GM12874 (cell line): ENCODE measurements at regions not wholly inside any gene's neighbourhood (a gene's known extent, or its start where the extent isn't known, plus 50 kb on each side); places are given as distances from the start of the nearest gene placed in this dataset.

Source experiments
- TF ChIP-seq, protein P1 (sequence below): IDR thresholded peaks from 2 replicates; pipeline ENCODE4 v1.5.1; 2011; ENCODE audit warnings: low read depth, mild to moderate bottlenecking, control low read depth, low read length, moderate library complexity; ENCODE audit not compliant: insufficient read depth

DNA sequence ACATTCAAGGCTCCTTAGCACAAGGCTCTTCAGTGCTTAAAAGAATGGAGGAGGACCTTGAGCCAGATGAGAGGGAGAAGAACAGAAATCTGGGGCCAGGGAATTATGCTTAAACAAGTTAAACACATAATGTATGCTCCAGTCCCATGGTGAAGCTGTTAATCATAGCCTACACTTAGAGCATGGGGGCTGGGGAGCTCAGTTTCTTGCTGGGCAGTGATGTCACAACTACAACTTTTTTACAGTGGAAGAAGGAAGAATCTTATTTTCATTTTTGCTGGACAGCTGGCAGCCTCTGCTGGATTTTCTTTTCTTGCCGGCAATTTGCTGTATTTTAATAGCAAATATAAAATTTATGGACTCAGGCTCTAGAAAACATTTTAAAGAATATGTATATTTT lies 432.5 kb downstream of the CD109 start:
- TF ChIP-seq, protein P1, sequence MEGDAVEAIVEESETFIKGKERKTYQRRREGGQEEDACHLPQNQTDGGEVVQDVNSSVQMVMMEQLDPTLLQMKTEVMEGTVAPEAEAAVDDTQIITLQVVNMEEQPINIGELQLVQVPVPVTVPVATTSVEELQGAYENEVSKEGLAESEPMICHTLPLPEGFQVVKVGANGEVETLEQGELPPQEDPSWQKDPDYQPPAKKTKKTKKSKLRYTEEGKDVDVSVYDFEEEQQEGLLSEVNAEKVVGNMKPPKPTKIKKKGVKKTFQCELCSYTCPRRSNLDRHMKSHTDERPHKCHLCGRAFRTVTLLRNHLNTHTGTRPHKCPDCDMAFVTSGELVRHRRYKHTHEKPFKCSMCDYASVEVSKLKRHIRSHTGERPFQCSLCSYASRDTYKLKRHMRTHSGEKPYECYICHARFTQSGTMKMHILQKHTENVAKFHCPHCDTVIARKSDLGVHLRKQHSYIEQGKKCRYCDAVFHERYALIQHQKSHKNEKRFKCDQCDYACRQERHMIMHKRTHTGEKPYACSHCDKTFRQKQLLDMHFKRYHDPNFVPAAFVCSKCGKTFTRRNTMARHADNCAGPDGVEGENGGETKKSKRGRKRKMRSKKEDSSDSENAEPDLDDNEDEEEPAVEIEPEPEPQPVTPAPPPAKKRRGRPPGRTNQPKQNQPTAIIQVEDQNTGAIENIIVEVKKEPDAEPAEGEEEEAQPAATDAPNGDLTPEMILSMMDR = no peak

DNA sequence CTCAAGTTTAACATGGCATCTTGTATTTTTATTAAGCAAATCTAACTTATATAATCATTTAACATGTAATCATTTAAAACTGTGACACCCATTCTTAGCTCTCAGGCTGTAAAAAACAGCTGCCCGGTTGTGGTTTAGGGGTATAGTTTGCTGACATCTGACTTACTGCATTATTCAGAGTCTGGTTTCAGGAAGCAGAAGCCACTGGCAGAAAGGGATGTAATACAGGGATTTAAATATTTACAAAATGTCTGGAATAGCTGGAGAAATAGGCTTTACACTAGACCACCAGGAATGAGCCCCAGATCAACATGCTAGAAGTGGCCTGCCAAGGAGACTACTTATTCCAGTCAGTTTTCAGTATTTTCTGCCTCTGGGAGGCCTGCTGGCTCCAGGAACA lies 421.1 kb downstream of the CD109 start:
- TF ChIP-seq, protein P1 = no peak

DNA sequence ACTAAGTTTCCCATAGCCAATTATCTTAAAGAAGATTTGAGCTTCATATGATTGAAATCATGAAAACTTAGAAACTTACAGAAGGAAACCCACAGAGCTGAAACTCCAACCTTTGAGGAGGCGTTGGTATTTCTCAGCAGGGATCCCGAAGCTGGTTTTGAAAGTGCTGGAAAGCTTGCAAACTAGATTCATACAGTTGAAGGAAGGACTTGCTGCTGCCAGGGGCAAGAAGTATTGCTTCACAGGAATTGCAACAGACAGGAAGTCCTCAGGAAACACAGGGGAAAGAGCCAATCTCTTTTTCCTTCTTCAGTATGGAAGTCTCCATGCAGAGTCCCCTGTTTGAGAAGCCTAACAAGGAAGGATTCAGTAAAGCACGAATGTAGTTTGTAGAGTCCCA lies 419.7 kb downstream of the CD109 start:
- TF ChIP-seq, protein P1 = no peak

DNA sequence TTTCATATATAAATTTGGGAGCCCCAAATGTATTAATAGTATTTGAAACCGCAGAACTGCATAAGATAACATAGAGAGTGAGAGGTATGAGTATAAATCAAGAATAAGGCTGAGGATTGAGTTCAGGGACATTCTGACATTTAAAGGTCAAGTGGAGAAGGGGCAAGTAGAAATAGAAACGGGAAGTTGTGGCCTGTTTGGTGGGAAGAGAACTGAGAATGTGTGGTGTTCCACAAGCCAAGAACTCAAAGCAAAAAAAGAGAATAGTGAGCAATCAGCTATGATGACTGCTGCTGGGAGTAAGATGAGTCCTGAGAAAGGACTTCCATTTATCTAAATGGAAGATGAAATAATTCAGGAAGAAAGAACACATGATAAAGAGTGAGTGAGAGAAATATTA lies 418.4 kb downstream of the CD109 start:
- TF ChIP-seq, protein P1 = no peak

DNA sequence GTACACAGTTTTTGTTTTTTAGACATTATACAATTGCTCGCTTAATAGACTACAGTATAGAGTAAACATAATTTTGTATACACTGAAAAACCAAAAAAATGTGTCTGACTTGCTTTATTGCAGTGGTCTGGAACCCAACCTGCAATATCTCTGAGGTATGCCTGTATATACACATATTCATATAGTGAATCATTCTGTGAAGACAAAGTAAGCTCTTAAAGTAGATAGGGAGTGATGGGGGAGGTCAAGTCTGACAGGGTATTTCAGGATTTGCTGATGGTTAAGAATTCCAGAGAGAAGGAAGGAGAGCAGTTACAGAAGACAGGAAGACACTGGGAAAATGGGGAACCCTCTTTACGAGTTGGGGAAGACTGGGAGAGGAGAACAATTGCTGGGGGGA lies 417.9 kb downstream of the CD109 start:
- TF ChIP-seq, protein P1 = no peak

DNA sequence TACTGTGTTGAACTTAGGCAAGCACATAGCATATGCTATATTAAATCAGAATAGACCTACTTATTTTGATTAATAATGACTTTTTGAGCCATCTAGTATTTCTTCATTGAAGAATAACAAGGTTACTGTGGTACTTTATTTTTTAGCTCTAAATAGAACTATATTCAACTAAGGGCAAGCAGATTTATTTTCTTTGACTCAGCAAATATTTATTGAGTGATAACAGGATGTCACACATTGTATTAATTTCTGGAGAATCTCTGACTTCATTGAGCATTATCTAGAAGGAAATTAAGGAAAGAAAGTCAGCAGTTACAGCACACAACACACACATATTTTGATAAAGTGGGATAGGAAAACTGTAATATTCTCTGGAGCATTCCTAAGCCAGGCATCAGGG lies 407.4 kb downstream of the CD109 start:
- TF ChIP-seq, protein P1 = no peak

DNA sequence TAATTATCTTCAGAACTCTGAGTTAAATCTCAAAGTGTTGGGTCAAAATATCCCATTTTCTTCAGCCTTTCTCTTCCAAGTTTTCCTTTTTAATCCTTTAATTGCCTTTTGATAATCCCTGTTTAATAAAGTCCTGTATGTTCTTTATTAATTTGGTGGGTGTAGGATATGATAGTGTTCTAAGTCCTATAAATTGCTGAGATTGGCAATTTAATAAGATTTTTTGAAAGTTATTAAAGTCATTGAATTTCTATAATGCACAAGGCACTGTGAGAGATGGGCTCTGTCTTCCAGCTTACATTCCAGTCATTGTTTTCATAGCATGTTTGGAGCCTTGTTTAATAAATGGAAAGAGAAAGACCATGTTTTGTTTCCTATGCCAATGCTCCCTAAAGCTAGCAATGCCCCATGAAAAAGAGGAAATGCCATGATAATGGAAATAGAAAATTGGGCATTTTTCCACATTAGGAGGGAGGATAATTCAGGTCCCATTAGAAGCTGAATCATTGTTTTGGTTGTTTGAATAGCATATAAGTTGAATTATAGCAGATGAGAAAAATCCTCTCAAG lies 404.8 kb downstream of the CD109 start:
- TF ChIP-seq, protein P1 = no peak
